Epithelial cell of prostate (primary cell): ENCODE measurements at regions not wholly inside any gene's neighbourhood (a gene's known extent, or its start where the extent isn't known, plus 50 kb on each side); places are given as distances from the start of the nearest gene placed in this dataset.

Source experiments
- DNase-seq: peaks from one replicate; pipeline ENCODE4 v3.0.0-alpha.2; 2011; ENCODE audit warnings: low read depth, low spot score
- H3K27ac ChIP-seq: fragments of 450-650 bp; 2 replicates; pipeline ENCODE4 v1.5.1; 2017; ENCODE audit warnings: mild to moderate bottlenecking

DNA sequence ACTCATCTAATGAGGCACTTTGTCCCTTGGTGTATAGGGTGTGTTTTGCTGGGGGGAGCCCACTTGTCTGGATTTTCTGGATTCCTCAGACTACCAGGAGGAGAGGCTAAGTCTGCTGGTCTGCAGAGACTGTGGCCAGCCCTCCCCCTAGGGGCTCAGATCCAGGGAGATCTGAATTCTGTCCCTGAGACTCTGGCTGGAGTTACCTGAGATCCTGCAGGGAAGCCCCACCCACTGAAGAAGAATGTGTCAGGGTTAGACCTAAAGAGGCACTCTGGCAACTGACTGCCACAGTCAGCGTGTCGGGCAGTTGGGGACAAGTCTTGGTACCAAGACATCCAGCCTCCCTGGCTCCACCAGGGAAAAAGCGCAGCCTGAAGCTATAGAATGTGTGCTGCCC is 138.9 kb downstream of the DCAF12L2 start:
- H3K27ac ChIP-seq: no peak overlapping the region
- DNase-seq: no peak

DNA sequence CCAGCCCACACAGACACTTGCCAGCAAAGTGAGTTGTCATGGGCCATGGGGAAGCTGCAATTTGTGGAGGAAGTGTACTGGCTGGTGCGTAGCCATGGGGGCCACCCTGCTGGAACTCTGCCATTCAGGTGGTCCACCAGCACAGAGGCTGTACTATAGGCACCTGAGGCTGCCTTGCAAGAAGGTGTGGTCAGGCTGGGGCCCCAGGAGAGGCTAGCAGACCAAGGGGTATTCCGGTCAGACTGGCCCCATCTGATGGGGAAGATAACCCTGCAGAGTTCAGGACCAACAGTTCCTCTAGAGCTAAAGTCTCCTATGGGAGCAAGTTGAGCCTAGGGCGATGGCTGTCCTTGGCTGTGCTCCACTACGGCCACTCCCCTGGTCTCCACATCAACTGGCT is 136.1 kb downstream of the DCAF12L2 start:
- DNase-seq: no peak
- H3K27ac ChIP-seq: no peak overlapping the region

DNA sequence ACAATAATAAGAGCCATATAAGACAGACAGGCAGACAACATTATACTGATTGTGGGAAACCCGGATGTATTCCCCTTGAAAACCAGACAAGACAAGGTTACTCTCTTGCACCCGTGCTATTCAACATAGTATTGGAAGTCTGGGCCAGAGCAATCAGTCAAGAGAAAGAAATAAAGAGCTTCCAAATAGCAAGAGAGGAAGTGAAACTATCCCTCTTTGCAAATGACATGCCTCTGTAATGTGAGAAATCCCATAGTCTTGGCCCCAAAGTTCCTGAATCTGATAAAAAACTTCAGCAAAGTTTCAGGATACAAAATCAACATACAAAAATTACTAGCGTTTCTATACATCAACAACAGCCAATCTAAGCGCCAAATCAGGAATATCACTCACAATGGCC is 102.1 kb downstream of the DCAF12L2 start:
- no peak overlapping the region for H3K27ac ChIP-seq
- DNase-seq: no peak

DNA sequence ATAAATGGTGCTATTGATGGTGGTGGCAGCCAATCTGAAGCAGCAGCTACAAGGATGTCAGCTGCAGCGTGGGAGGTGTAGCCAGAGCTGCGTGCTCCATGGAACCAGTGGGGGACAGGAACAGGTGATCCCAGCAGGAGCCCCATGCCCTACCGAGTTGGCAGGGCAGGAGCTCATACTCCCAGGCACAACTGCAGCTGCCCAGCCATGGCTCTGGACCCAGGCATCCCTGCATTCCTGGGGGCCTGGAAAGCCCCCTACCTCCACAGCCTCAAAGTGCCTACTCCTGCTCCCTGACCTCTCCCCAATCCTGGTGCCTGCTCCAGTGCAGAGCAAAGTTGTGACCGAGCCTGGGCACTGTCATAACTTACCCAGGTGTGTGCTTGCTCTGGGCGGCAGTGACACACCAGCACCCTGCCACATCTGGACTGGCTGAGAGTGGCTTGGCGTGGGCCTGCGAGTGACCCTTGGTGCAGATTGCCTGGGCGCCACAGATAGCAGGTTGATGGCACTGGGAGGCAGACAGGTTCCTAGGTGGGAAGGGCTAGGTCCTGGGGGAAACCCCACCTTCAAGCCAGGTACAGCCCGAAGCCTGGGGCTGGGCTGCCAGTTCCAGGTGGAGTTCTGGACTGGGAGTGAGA is 101.1 kb downstream of the DCAF12L2 start:
- no peak for DNase-seq
- H3K27ac ChIP-seq: no peak overlapping the region

DNA sequence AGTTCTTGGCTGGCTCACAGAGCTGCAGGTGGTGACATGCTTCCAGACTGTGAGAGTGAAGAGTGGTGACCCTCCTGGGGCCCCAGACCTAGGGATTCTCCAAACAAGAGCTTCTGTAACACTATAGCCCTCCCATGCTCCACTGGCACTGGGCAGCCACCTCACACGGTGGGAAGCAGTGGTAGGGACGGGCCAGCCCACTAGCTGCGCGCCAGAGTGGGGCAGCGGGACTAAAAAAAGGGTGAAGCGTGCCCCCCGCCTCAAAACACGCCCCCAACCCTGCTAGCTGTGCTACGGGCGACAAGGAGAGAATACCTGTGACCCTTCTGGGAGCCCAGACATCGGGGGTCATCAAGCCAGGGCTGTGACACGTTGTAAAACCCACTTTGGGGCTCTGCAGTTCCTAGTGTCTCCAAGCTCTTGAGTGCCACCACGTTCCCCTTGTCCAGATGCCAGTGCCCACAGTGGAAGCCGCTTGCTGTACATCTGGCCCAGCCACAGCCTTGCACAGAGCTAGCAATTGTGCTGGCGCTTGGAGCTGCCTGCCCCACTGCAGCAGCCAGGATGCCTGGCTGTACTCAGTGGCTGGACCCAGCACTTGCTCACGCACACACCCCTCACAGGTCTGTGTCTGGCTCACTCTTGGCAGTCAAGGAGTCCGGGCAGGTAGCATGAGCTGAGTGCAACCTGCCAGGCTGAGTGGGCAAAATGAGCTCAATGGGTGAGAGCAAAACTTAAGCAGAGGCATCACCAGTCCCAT is 100.0 kb downstream of the DCAF12L2 start:
- H3K27ac ChIP-seq: no peak overlapping the region
- DNase-seq: no peak
